DMS114 treated with DMSO at 0.1 percent for 48 hours (cell line): ENCODE measurements at regions not wholly inside any gene's neighbourhood (a gene's known extent, or its start where the extent isn't known, plus 50 kb on each side); places are given as distances from the start of the nearest gene placed in this dataset.
"Not testable (repeated sequence)": the region's sequence is repeated elsewhere in the genome, so short reads cannot be mapped to it uniquely, and the experiment has no call there.

Experiments used
- DNase-seq: peaks from one replicate; lab custom pipeline; 2025; ENCODE audit not compliant: unreplicated experiment; lab: John Stamatoyannopoulos, UW

- no peak for DNase-seq
These were observed 307.3 kb downstream of the RAPGEF2 start for GRCh38 chr4:159410076-159410777.

- no peak for DNase-seq
These were observed 308.0 kb downstream of the RAPGEF2 start for GRCh38 chr4:159410891-159411290.

- no peak for DNase-seq
These were observed 310.5 kb downstream of the RAPGEF2 start for GRCh38 chr4:159413306-159413943.

- DNase-seq = no peak
These were observed 311.4 kb downstream of the RAPGEF2 start for GRCh38 chr4:159414305-159414704.

- DNase-seq = no peak
These were observed 313.2 kb downstream of the RAPGEF2 start for GRCh38 chr4:159416073-159416472.

GRCh38 chr4:159416996-159417395 lies 314.1 kb downstream of the RAPGEF2 start:
- no peak for DNase-seq

- DNase-seq = no peak
These were observed 317.5 kb downstream of the RAPGEF2 start for GRCh38 chr4:159420162-159421057.

- not testable (repeated sequence) for DNase-seq
These were observed 318.2 kb downstream of the RAPGEF2 start for GRCh38 chr4:159421058-159421419.

- no peak for DNase-seq
These were observed 319.1 kb downstream of the RAPGEF2 start for GRCh38 chr4:159422019-159422418.

- no peak for DNase-seq
These were observed 319.7 kb downstream of the RAPGEF2 start for GRCh38 chr4:159422626-159423025.

GRCh38 chr4:159425737-159426305 lies 322.9 kb downstream of the RAPGEF2 start:
- no peak for DNase-seq

GRCh38 chr4:159428293-159428692 lies 325.4 kb downstream of the RAPGEF2 start:
- no peak for DNase-seq

- no peak for DNase-seq
These were observed 326.3 kb downstream of the RAPGEF2 start for GRCh38 chr4:159428975-159429692.

GRCh38 chr4:159429693-159430035 lies 326.8 kb downstream of the RAPGEF2 start:
- no peak for DNase-seq

- no peak for DNase-seq
These were observed 328.0 kb downstream of the RAPGEF2 start for GRCh38 chr4:159430896-159431295.

GRCh38 chr4:159432436-159432835 lies 329.6 kb downstream of the RAPGEF2 start:
- no peak for DNase-seq

- DNase-seq = no peak
These were observed 330.5 kb downstream of the RAPGEF2 start for GRCh38 chr4:159433337-159433736.

GRCh38 chr4:159434114-159434870 lies 331.4 kb downstream of the RAPGEF2 start:
- DNase-seq = no peak

GRCh38 chr4:159434871-159435241 lies 332.0 kb downstream of the RAPGEF2 start:
- no peak for DNase-seq

- DNase-seq = no peak
These were observed 332.7 kb downstream of the RAPGEF2 start for GRCh38 chr4:159435561-159436023.
